ENCODE measurements at regions not wholly inside any gene's neighbourhood (a gene's known extent, or its start where the extent isn't known, plus 50 kb on each side); places are given as distances from the start of the nearest gene placed in this dataset.
"Not testable (repeated sequence)": the region's sequence is repeated elsewhere in the genome, so short reads cannot be mapped to it uniquely, and the experiment has no call there.

DNA sequence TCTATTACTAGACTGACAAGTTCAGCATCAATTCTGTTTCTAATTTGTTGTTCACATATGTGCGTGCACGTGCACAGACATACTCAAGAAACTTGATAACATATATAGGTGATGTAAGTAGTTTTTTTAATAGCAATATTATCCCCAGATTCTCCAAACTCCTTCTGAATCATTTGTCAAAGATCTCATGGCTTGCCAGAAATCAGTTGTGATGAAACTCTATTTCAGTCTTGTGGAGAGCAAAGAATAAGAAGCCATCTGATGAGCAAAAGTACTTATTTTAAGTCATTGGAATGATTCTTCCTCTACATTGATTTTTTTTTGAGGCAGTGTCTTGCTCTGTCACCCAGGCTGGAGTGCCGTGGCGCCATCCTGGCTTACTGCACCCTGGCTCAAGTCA lies 167.0 kb upstream of the TBL1XR1 start:
- H3K4me3 ChIP-seq (ENCODE audit: control extremely low read depth in 1 of 5, extremely low read depth in 1 of 5, insufficient read depth in 1 of 5, low read depth in 2 of 5, low read length in 4 of 5) = no peak overlapping the region
- Mint-ChIP-seq H3K27ac (no peak overlapping the region), H3K9me3 (ENCODE audit: insufficient read depth) (peaks cover 2% of the 10 kb centered on the region), H3K4me3 (no peak overlapping the region), H3K27me3 (no peaks in the 10 kb centered on the region), H3K4me1 (peaks cover 31% of the 10 kb centered on the region)
- no peaks in the 10 kb centered on the region for H3K79me2 ChIP-seq (ENCODE audit: control insufficient read depth, insufficient read depth, low read length)
- H3K9me3 ChIP-seq (ENCODE audit: control extremely low read depth in 1 of 3, control insufficient read depth in 2 of 3, insufficient read depth in 1 of 3, low read length in 2 of 3) = no peaks in the 10 kb centered on the region
- no peaks in the 10 kb centered on the region for H4K20me1 ChIP-seq (ENCODE audit: control insufficient read depth, insufficient read depth, low read length, poor library complexity, severe bottlenecking)
- no peaks in the 10 kb centered on the region for H3K36me3 ChIP-seq (replicated peaks in 1 of 2; ENCODE audit: control extremely low read depth in 1 of 2, control insufficient read depth in 1 of 2, extremely low read depth in 1 of 2, insufficient read depth in 2 of 2, low read length in 1 of 2)
- no peak for ATAC-seq (ENCODE audit: low read depth)
- TF ChIP-seq EZH2 (IDR thresholded peaks at IDR 0.05; ENCODE audit: borderline replicate concordance, insufficient read depth, low read depth, low read length, poor library complexity, severe bottlenecking) = no peak
- TF ChIP-seq, protein P1, sequence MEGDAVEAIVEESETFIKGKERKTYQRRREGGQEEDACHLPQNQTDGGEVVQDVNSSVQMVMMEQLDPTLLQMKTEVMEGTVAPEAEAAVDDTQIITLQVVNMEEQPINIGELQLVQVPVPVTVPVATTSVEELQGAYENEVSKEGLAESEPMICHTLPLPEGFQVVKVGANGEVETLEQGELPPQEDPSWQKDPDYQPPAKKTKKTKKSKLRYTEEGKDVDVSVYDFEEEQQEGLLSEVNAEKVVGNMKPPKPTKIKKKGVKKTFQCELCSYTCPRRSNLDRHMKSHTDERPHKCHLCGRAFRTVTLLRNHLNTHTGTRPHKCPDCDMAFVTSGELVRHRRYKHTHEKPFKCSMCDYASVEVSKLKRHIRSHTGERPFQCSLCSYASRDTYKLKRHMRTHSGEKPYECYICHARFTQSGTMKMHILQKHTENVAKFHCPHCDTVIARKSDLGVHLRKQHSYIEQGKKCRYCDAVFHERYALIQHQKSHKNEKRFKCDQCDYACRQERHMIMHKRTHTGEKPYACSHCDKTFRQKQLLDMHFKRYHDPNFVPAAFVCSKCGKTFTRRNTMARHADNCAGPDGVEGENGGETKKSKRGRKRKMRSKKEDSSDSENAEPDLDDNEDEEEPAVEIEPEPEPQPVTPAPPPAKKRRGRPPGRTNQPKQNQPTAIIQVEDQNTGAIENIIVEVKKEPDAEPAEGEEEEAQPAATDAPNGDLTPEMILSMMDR (IDR thresholded peaks at IDR 0.05) = no peak
- no peak overlapping the region for H3K4me2 ChIP-seq (replicated peaks; ENCODE audit: low read depth, low read length, poor library complexity, severe bottlenecking)
- no peak overlapping the region for H3K27ac ChIP-seq (ENCODE audit: low read length in 2 of 2)
- 100% methylated on average over 2 of the region's 4 CpGs for WGBS (ENCODE audit: insufficient coverage)
- H3K27me3 ChIP-seq (replicated peaks in 1 of 4; ENCODE audit: control extremely low read depth in 1 of 4, control insufficient read depth in 3 of 4, insufficient read depth in 4 of 4, low read length in 3 of 4) = no peaks in the 10 kb centered on the region
- POLR2A ChIA-PET = no interaction called here
- no peak overlapping the region for H2AFZ ChIP-seq (ENCODE audit: insufficient read depth, low read depth, low read length, poor library complexity, severe bottlenecking)
- no peak overlapping the region for H3K9ac ChIP-seq (ENCODE audit: low read length)
- CTCF ChIA-PET = interaction anchor here (0.6 to 5.0 kb wide), 2 partner anchors 167 to 667 kb away, joined by 3 to 73 read pairs; partner anchors contain the start of gene TBL1XR1
- intact Hi-C loops (cut with micrococcal nuclease) = loop anchor here (5.0 kb wide), 2 partner anchors 408 to 1783 kb away; partner anchors contain the start of gene PIK3CA
- no peak for DNase-seq
- H3K4me1 ChIP-seq (ENCODE audit: control insufficient read depth in 2 of 2, insufficient read depth in 2 of 2, low read length in 2 of 2) = peaks cover 20 to 31% of the 10 kb centered on the region in 2 donors

- H3K79me2 ChIP-seq (ENCODE audit: control insufficient read depth, insufficient read depth, low read length); H3K4me3 ChIP-seq (ENCODE audit: control extremely low read depth in 1 of 5, extremely low read depth in 1 of 5, insufficient read depth in 1 of 5, low read depth in 2 of 5, low read length in 4 of 5); H2AFZ ChIP-seq (ENCODE audit: insufficient read depth, low read depth, low read length, poor library complexity, severe bottlenecking); H3K9ac ChIP-seq (ENCODE audit: low read length); DNase-seq; H4K20me1 ChIP-seq (ENCODE audit: control insufficient read depth, insufficient read depth, low read length, poor library complexity, severe bottlenecking); H3K27ac Mint-ChIP-seq; H3K4me3 Mint-ChIP-seq; H3K4me2 ChIP-seq (replicated peaks; ENCODE audit: low read depth, low read length, poor library complexity, severe bottlenecking); H3K27me3 ChIP-seq (replicated peaks in 1 of 4; ENCODE audit: control extremely low read depth in 1 of 4, control insufficient read depth in 3 of 4, insufficient read depth in 4 of 4, low read length in 3 of 4); H3K27me3 Mint-ChIP-seq; H3K36me3 ChIP-seq (replicated peaks in 1 of 2; ENCODE audit: control extremely low read depth in 1 of 2, control insufficient read depth in 1 of 2, extremely low read depth in 1 of 2, insufficient read depth in 2 of 2, low read length in 1 of 2); ATAC-seq (ENCODE audit: low read depth); intact Hi-C loops (cut with micrococcal nuclease); H3K9me3 ChIP-seq (ENCODE audit: control extremely low read depth in 1 of 3, control insufficient read depth in 2 of 3, insufficient read depth in 1 of 3, low read length in 2 of 3); H3K9me3 Mint-ChIP-seq (ENCODE audit: insufficient read depth); H3K27ac ChIP-seq (ENCODE audit: low read length in 2 of 2): not testable (repeated sequence)
- H3K4me1 ChIP-seq (ENCODE audit: control insufficient read depth in 2 of 2, insufficient read depth in 2 of 2, low read length in 2 of 2) = peaks cover 15 to 22% of the 10 kb centered on the region in 2 donors
- peaks cover 22% of the 10 kb centered on the region for H3K4me1 Mint-ChIP-seq
- no CpG with 5 or more reads among the region's 3 CpGs for WGBS (ENCODE audit: insufficient coverage)
- ChIA-PET POLR2A (interaction anchor here (0.5 kb wide), 1 partner anchor 222 kb away, joined by 3 read pairs; no protein-coding TSS in a partner anchor), CTCF (interaction anchor here (1.4 kb wide), 1 partner anchor 314 kb away, joined by 4 read pairs; no protein-coding TSS in a partner anchor)
Observed at GRCh38 chr3:177365294-177365693, 168.0 kb upstream of the TBL1XR1 start.
